Peyer's patch (tissue), 4 donors: ENCODE measurements at regions not wholly inside any gene's neighbourhood (a gene's known extent, or its start where the extent isn't known, plus 50 kb on each side); places are given as distances from the start of the nearest gene placed in this dataset.

Experiments
- CTCF ChIP-seq, 6 experiments: fragments of 450-650 bp in 4 of 6; fragments of 200-600 bp in 2 of 6; sonication (generic) in 1 of 6; IDR thresholded peaks; one replicate each; pipeline ENCODE4 v1.5.1; 2017 to 2019; ENCODE audit warnings: antibody characterized with exemption in 6 of 6, mild to moderate bottlenecking in 3 of 6, moderate library complexity in 1 of 6
- POLR2A ChIP-seq, 2 donors: fragments of 450-650 bp; IDR thresholded peaks; one replicate each; pipeline ENCODE4 v1.5.1; 2017; ENCODE audit warnings: antibody characterized with exemption in 2 of 2, mild to moderate bottlenecking in 2 of 2, moderate library complexity in 2 of 2

GRCh38 chr6:8274226-8274625 lies 161.1 kb downstream of the SLC35B3 start:
- TF ChIP-seq POLR2A (IDR thresholded peaks at IDR 0.05) (no peak), CTCF (IDR thresholded peaks at IDR 0.05) (no peak)
